ENCODE measurements at regions not wholly inside any gene's neighbourhood (a gene's known extent, or its start where the extent isn't known, plus 50 kb on each side); places are given as distances from the start of the nearest gene placed in this dataset.
A peak's percentile ranks its signal among the peaks of the same experiment; 100 is the strongest.

DNA sequence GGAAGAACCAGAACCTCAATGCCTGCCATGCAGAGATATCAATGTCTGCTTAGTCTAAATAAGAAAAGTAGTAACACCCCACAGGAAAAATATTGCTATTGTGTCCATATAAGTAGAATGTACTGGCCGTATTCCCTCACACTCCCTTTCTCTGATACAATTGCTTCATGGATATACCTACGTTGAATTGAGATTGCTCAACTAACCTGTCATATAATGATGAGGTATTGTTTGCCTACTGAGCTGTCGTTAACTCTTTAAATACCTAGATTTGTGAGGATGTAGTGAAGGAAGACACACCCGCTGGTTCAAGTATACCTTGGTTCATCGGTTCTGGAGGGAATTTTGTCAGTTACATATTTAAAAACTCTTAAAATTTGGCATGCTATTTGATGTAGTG lies 480.7 kb upstream of the TCF4 start:
- DNase-seq, result no peak

DNA sequence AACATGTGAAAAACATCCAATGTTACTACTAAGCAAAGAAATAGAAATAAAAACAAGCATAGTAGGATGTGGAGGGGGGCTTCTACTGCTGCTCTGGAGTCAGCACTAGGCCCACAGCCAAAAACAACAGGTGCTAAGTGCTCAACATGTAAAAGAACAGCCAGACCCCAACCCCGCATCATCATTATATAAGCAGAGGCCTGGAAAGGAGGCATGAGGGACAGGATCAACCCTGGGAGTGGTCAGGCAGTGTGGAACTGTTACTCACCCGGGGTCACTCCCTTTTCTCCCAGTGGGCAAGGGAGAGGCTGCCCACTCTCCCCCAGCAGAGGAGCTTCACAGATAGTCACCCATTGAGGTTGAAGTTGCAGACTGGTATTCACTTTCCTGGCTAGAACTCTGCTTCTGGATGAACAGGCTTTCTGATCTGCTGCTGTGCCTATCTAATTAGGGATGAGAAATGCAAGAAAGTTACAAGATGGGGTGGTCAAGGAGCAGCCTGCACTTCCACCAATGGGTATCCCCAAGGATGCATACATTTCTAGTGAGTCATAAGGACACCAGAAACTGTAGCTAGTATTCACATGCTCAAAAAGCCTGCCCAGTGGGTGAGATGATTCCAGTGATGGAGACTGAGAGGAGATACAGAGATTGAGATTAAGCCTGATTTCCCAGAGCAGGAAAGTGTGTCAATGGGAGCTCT lies 480.1 kb upstream of the TCF4 start:
- peak; percentile 19 for DNase-seq

DNA sequence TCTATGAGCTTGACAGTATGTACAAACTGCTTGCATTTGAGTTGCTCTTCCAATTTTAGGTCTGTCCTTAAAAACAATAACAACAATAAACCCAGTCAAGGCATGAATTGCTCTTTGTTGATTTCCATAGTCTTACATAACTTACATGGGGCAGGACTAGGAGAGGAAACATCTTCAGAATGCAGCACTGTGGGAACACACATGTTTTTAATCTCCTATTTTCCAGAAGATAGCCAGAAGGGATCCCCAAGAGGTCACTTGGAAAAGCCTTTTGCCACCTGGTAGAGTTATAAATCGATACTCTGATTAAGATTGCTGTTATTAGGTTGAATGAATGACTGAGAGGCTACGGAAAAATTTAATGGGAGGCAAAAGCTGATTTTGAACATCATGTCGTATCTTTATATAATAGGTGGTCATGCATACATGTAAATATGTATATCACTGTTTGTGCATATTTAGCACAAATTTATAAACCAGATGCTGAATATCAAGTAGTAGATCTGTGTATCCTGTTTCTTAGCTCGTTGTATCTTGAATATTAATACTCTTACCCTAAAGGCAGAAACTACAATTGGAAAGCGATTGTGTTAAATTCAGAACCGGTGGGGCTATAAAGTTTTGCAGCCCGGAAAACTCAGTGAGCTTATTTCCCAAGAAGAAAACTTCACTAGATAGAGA lies 479.4 kb upstream of the TCF4 start:
- DNase-seq, result peak; percentile 66

DNA sequence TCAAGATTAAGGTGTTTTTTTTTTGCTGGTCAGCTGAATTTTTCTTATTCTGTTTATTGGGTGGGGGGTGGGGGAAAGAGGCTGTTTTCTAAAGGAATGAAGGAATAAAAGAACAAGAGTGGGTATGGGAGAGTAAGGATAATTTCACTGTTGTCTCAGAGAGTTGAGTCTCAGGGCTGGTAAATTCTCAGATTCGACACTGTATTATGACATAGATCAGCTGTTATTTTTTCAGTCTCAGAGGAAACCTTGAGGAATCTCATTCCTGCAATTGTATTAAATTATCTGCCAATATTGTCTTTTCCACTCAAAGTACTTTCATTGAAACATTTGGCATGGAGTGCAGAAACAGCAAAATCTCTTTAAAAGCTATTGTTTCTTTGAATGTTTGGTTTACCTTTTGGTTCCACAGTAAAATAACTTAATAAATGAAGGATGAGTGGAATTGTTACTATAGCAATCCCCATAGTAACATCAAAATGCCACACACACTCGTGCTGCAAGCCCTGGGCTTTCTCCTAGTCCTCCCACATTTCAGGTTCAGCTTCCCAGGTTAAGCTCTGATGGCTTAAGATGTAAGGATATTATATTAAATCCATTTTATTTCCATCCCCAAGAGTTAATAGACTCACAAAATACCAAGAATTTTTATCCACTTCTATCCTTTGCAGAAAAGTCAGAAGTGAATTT lies 478.7 kb upstream of the TCF4 start:
- DNase-seq, result peak; percentile 7

DNA sequence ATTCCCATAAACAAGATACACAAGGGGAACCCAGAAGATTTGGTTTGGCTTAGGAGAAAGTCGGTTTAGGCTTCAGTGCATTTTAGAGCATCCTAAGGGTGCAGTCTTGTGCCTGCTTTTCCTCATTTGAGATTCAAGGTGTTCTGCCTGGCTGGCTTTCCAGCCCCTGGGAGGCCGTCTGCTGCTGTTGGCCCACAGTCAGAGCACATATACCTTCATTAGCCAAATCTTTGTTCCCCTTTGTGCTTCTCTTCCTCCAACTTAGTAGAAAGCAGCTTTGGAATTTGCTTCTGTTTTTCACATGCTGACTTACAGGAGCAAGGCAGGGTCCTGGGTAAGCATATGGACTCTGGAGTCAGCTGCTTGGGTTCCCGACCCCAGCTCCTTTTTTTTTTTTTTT lies 477.1 kb upstream of the TCF4 start:
- DNase-seq, result no peak

DNA sequence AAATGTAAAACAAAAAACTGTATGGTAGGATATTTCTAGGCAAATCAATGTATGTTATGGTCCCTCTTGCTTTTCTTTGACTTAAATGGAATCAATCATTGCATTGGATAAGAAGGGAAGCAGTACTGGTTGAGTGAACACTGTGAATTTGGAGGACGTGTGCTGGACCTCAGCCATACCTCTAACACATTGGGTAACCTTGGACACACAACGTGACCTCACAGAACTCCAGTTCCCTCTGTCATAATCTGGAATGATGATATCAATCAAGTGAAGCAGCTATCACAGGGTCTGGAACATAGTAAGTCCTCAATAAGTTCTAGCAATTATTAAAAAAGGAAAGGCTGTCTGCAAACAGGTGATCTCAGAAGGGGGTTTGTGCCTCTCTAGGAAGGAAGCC lies 474.9 kb upstream of the TCF4 start:
- no peak for DNase-seq

DNA sequence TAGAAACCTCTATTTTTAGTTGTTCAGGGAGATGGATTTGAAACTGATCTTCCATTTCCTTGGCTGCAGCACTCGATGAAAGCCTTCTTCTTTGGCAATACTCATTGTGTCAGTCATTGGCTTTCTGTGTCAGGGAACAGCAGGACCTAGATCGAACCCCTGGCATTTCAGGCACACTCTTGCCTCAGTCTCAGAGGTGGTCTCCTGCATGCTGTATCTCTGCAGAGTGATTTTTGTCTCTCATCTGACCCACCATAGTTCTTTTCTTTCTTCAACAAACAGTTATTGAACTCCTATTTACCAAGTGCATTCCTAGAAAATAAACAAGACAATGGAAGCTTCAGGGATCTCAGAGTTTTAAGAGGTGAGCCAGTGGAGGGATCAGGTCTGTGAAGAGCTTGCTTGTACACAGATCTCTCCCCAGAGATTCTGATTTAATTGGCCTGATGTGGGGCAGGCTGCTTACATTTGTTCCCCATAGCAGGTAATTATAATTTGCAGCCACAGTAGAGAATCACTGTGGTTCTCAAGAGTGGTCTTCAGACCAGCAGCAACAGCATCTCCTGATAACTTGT lies 473.1 kb upstream of the TCF4 start:
- DNase-seq, result no peak

DNA sequence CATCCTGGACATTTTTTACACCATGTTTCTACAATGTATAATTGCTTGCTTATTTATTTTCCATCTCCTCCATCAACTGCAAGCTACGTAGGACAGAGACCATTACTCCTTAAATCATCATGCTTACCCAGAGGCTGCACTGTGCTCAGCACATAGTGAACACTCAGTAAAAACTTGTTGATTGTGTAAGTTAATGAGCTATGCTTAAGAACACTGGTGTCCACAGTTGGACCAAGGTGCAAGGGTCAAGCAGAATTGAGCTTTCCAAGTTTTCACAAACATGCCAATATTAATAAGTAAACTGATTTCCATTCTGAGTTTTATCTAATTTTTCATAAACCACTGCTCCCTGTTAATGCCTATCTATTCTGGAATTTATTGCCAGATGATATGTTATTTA lies 464.2 kb upstream of the TCF4 start:
- no peak for DNase-seq

DNA sequence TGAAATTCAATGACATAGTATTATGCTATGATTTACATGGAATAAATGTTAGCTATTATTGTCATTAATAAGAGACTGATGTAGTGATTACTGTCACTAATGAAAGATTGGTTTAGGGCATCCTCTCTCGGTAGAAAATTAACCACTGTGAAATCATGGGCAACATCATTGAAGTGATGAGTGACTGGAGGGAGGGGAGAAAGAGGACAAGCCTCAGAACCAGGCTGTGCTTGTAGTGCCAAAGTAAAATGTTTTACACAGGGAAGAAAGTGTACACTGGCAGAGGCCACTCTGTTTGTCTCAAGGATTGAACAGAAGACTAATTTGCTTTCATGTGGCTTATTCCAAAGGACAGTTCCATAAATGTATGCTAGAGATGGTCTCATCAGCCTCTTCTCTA lies 456.2 kb upstream of the TCF4 start:
- no peak for DNase-seq

DNA sequence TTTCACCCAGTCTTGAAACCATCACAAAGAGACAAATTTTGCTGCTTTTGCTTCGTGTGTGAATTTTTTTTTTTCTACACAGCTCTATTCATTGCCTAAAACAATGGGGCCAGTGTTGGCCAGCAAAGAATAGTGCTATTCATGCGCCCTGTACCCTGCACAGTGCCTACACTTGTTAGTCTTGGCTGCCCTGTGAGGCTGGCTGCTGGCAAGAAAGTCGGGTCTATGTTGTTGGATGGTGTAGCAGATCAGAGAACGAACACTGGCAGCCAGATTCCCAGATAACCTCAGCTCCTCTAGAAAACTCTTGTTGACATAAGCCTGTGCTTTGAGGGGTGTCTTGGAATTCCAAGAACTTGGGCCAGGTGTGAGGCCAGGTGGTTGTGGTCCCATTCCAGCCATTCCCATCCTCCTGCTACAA lies 455.7 kb upstream of the TCF4 start:
- DNase-seq, result no peak

DNA sequence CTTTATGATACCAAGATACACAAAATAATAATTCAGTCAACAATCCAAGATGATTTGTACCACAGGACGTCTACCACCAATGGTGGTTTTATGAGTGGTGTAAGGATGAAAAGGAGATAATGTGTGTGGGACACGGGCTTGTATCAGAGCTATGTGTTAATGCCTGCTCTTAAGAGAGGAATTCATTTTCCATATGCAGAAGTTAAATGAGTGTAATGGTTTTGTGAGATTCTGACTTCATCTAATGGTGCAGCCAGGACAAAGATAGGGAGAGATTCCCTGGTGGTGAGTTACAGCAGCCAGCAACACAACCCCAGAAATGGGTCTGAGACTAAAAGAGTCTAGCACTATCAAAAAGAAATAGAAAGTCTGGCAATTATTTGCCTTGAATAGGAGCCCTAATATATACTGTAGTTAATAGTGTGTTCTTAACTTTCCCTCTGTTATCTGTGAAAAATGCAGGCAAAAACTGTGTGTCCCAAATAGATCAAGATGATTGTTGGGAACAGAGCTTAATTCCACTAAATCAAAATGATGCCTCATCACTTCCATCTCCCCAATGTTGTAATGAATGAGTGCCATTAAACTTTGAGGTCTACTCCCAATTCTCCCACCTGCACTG lies 455.0 kb upstream of the TCF4 start:
- no peak for DNase-seq

DNA sequence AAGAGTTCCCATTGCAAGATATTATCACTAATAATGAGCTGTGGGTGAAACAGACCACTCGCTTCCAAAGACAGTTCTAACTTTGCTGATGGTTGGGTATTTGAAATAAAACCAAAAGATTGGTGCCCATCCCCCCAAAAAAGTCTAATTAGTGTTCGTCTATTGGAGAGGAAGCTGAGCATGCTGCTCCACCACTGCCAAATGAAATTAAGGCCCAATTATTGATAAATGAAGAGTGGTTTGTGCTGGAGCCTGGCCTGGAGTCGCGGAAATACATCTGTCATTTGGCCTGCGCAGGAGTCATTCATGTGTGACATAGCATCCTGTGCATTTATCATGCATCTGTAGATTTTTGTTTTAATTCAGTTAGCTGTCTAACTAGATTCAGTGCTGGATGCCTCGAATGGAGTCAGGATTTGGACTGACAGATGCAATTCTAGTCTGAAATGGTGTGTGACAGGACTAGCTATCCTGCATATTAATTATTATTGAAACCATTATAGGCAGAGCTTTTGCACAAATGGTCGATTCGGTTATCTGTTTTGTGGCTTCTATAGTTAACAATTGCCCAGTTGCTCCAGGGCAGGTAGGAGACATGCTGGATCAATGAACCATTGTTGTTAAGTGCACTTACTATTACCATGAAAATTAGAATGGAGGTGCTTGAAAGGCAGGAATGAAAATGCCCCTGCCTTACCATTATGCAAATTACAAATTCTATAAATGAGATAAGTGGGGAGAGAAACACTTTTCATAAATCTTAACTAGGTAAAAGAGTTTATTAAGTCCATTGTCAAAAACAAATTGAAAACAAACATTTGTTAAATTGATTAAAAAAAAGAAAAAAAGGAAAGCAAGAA lies 450.4 kb upstream of the TCF4 start:
- no peak for DNase-seq

DNA sequence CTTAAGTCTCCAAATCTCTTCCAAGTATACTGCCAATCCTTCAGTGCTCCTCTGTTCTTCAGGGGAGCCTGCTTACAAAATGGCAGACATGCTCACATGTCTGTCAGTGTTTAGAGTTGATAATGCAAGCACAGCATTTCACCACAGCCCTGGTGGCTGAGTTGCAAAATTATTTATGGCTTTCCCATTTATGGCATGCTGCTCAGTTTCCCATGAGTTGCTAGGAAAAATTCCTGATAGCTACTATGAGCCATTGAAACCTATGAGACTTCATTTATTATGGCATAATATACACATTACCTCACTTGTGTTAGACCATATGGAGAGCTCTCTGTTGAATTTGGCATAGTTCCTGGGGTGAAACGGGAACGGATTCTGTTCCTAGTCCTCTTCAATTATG lies 448.7 kb upstream of the TCF4 start:
- DNase-seq, result no peak

DNA sequence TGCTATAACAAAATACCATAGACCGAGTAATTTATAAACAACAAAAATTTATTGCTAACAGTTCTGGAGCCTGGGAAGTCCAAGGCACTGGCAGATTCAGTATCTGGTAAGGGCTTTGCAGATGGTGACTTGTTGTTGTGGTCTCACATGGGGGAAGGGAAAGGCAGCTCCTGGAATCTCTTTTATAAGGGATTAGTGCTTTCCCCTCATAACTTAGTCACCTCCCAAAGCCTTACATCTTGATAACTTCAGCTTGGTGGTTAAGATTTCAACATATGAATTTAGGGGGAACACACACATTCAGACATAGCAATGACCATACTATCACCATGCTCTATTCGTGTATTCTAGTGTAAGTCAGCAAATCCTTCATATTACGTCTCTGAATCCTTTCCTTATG lies 447.6 kb upstream of the TCF4 start:
- DNase-seq, result no peak

DNA sequence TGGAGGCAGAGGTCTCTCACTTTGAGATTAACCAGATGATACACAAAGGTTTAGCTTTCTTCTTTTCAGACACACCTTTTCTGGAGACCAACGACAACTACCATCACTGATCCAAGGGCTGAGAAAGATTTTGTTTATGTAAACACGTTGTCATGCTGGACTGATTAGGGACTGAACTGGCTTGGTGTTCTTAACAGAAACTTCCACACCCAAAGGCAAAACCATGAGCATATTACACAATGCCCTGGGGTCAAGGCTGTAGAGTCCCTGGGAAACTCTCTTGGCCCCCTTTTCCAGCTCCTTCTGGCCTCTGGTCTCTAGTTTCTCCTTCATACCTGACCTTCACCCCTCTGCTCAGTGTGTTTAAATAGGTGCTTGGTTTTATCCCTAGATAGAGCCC lies 447.0 kb upstream of the TCF4 start:
- no peak for DNase-seq

DNA sequence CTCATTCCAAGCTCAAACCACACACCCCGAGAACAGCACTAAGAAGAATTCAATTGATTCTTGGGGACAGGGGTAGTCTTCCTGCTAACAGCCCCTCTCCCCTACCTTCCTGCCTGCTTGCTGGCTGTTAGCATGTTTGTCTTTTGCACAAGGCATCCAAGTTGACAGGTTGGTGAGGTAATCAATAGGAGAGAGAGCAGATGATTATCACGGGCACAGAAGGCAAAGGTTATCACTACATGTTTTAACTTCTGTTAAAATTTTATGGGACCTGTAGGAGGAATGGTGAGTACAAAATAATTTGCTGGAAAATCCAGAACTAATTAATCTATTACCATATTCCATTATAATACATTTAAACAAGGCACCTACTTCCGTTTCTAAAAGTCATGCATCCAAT lies 442.1 kb upstream of the TCF4 start:
- DNase-seq, result no peak

DNA sequence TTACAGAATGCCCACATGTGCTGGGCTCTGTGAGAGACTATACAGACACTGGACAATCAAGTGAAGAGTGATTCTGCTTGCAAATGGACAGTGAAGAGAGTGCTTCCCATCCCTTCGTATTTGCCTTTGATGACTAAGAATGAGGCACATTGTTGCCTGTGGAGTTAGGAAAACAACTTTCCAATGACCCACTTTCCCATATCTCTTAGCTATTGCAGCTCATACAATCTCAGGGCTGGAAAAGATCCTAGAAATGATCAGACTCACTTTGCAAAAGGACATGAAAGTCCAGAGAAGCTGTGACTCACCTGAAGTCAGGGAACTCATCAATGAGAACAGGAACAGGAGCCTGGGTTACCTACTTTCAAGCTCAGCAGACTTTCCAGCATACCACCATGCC lies 440.5 kb upstream of the TCF4 start:
- DNase-seq, result no peak

DNA sequence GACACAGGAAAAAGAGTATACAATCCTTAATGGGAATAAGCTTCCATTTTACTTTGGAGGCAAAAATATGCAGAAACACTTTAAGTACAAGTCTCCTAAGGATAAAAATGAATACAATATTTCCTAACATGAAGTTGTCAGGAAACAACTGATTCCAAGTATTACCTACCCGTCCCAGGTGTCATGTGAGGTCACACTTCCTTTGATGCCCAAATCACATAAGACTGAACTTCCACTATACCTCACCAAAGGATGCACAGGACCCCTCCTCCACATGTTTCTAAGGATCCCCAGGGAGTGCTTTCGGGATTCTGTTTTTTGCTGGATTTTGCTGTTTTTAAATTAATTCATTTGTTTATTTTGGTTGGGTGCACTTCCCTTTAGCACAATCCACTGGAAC lies 438.5 kb upstream of the TCF4 start:
- DNase-seq, result peak; percentile 8

DNA sequence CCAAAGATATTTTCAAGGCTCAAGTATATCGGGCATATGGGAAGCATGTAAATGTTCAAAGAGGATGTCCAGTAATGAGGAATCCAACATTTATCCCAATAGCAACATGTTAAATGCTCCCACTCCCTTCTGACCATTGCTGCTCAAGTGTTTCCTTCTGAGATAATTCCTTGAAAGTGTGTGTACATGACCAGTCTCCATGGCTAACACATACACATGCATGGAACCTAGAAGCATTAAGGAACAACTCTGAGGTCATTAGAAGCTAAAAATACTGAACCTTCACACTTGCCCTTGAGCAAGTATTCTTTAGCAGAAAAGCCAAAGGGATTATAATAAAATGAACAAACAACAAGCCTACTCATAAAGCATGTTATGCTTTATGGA lies 433.8 kb upstream of the TCF4 start:
- DNase-seq, result no peak

DNA sequence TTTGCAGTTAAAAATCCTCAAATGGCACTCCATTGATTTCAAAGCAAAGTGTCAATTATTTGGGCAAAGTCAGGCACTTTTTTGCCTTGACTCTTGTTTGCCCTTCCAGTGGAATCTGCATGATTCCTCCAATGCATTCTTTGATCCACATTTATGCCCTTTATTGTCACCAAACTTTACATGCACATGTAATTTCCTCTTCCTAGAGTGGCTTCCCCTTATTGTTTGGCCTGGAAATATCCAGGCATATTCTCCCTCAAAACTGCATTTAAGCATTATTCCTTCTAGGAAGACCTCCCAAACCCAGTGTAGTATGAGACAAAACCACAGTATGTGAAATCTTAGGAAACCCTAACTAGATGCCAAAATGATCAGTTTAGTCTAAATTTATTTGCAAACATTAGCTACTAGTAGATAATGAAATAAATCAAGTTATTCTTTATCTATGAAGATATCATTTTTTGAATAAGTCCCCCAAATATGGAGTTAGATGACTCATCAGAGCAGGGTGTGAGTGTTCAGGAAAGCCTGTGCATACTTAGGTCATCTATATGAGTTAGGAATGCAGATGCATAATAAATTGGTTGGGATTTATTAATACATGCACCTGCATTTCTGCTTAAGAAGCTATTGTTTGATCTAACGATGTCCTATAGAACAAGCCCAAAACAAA lies 433.3 kb upstream of the TCF4 start:
- no peak for DNase-seq

DNA sequence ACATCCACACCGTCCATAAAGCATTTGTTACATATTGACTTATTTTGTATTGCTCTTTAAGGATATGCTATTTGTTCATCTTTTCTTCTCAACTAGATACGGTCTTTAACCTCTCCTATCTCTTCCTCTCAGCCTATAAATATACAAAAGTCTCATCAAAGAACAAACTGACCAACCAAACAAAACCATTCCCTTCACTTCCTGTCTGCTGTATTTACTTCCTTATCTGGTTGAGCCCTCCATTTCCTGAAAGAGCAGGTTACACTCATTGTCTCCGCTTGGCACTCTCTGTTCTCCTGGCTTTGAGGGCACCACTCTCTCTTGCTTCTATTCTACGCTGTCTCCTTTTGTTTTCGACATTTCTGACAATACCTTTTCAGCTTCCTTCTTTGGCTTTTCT lies 431.9 kb upstream of the TCF4 start:
- DNase-seq, result no peak
